Mesodermal cell (in vitro differentiated cells): ENCODE measurements at regions not wholly inside any gene's neighbourhood (a gene's known extent, or its start where the extent isn't known, plus 50 kb on each side); places are given as distances from the start of the nearest gene placed in this dataset.

Source experiments
- H3K27ac ChIP-seq: 2 replicates; pipeline ENCODE4 v1.7.0; 2013; ENCODE audit warnings: mild to moderate bottlenecking, low read depth, low read length, moderate library complexity; ENCODE audit not compliant: severe bottlenecking
- H3K36me3 ChIP-seq: 2 replicates; pipeline ENCODE4 v1.7.1; 2013; ENCODE audit warnings: mild to moderate bottlenecking, low read length, moderate library complexity; ENCODE audit not compliant: control insufficient read depth, insufficient read depth
- H3K4me1 ChIP-seq: one replicate; pipeline ENCODE4 v1.7.1; 2013; ENCODE audit warnings: mild to moderate bottlenecking, low read length; ENCODE audit not compliant: insufficient read depth, control insufficient read depth, poor library complexity, severe bottlenecking
- H3K4me3 ChIP-seq: 2 replicates; pipeline ENCODE4 v1.7.0; 2013; ENCODE audit warnings: low read length, control low read depth, mild to moderate bottlenecking; ENCODE audit not compliant: insufficient read depth, poor library complexity, severe bottlenecking; ENCODE audit errors: extremely low read depth
- H3K9me3 ChIP-seq: 2 replicates; pipeline ENCODE4 v1.7.1; 2013; ENCODE audit warnings: mild to moderate bottlenecking, low read length, moderate library complexity; ENCODE audit not compliant: control insufficient read depth
- WGBS, 2 experiments: methylation state at CpG; one replicate each; pipeline ENCODE4 v1.1.5; 2013; ENCODE audit warnings: missing lambda C conversion rate in 2 of 2; ENCODE audit not compliant: insufficient coverage in 2 of 2; 5-methylcytosine and 5-hydroxymethylcytosine counted together

DNA sequence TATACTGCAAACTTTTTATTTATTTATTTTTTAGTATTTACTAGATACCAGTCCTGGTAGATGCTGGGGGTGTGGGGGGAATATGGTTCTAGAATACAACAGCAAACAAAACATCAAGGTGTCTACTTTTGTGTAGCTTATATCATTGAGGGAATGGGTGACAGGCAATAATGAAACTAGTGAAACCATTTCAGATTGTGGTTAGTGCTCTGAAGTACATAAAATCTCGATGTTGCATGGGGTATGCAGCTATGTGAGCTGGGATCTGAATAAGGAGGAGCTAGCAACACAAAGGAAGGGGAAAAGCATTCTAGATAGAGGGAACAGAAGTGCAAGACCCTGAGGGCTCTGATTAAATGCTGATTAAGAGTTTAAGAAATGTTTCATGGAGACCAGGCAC is 103.5 kb downstream of the WT1 start:
- no peaks in the 10 kb centered on the region for H3K4me1 ChIP-seq
- no peaks in the 10 kb centered on the region for H3K36me3 ChIP-seq
- no peak overlapping the region for H3K27ac ChIP-seq
- H3K4me3 ChIP-seq, result no peak overlapping the region
- 89 to 100% methylated on average over 1 of the region's 1 CpG for WGBS, 2 experiments
- peaks cover 6% of the 10 kb centered on the region for H3K9me3 ChIP-seq

DNA sequence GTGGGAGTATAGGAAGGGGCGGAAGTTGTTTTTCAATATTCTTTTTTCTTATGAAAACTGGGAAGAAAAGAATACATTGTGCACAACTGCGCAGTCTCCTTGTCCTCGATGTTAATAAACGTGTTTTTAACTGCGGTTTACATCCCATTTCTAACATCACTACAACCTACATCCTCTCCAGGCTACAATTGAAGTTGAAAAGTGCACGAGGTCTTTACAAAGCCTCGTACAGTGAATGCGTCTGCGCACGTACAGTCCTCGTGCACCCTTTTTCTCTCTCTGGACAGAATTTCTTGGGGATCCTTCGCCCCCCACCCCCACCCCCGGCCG is 102.4 kb downstream of the WT1 start:
- Histone ChIP-seq H3K4me3 (peak overlapping the region; percentile 26), H3K4me1 (no peaks in the 10 kb centered on the region), H3K9me3 (peaks cover 6% of the 10 kb centered on the region), H3K36me3 (no peaks in the 10 kb centered on the region), H3K27ac (no peak overlapping the region)
- WGBS, 2 experiments, result 55 to 63% methylated on average over 8 to 14 of the region's 14 CpGs

DNA sequence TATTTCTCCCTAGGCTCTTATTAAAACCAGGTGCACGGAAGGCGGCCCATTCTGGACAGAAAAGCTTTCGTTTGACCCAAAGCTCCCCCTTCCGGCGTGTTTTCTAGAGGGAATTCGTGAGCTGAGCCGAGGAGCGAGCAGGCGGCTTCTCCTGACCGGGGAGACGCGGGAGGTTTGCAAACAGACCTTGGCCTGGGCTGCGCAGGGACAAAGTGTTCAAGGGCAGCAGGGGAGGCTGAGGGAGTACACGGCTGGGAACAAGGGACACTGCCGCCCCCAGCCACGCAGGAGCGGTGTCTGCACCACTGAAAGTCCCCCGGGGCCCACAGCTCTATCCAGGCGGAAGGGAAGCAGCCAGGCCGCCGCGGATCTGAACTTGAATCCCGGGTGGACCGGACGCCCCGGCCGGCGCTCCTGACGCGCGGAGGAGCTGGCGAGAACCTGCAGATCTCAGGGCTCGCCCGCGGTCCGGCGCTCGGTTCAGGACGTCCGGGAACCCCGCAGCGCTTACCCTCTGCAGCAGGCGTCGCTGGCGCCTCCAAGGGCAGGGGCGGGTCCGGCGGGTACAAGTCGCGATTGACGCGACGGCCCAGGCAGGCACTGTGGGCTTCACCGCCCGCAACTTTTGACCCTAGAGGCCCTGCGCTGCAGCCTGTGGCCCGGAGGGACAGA is 101.9 kb downstream of the WT1 start:
- peaks cover 6% of the 10 kb centered on the region for H3K9me3 ChIP-seq
- no peaks in the 10 kb centered on the region for H3K36me3 ChIP-seq
- H3K27ac ChIP-seq, result no peak overlapping the region
- no peaks in the 10 kb centered on the region for H3K4me1 ChIP-seq
- H3K4me3 ChIP-seq, result peak overlapping the region; percentile 26
- 7 to 10% methylated on average over 53 to 57 of the region's 57 CpGs for WGBS, 2 experiments

DNA sequence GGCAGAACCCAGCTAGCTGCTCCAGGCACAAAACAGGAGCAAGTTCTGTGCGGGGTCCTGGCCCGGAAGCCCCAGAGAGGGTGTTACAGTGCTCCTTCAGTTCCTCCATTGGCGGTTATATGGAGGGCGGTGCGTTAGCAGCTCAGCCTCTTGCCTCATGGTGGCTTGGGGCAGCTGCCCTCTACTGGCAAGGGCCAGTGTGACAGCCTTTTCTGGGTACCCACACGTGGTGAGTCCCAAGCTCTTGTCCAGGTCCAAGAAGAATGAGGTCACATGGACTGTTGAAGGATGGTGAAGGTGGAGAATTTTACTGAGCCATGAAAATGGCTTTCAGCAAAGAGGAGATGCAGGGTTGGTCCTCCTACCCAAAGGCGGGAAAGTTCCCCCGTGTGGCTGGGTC is 100.5 kb downstream of the WT1 start:
- WGBS, 2 experiments, result 90 to 92% methylated on average over 6 to 8 of the region's 8 CpGs
- Histone ChIP-seq H3K4me1 (no peaks in the 10 kb centered on the region), H3K27ac (no peak overlapping the region), H3K36me3 (no peaks in the 10 kb centered on the region), H3K9me3 (peaks cover 6% of the 10 kb centered on the region), H3K4me3 (no peak overlapping the region)
